ENCODE measurements at regions not wholly inside any gene's neighbourhood (a gene's known extent, or its start where the extent isn't known, plus 50 kb on each side); places are given as distances from the start of the nearest gene placed in this dataset.

DNA sequence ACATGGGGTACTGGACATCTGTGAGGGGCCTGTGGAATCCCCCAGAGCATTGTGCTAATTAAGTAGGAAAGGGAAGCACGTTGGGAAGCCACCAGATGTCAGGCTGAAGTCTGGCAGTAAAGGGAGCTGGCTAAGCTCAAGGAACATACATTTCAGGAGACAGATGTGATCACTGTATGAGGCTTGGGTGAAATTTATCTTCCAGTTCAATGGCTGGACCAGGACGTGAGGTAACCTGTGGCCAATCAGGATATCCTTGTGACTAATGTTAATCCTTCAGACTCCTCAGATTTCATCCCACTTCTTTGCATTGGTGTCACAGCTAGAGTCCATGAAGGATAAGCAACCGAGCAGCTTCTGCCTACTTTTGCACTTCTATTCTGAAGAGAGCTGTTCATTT lies 110.2 kb upstream of the APP start:
- TF ChIP-seq, protein P1, sequence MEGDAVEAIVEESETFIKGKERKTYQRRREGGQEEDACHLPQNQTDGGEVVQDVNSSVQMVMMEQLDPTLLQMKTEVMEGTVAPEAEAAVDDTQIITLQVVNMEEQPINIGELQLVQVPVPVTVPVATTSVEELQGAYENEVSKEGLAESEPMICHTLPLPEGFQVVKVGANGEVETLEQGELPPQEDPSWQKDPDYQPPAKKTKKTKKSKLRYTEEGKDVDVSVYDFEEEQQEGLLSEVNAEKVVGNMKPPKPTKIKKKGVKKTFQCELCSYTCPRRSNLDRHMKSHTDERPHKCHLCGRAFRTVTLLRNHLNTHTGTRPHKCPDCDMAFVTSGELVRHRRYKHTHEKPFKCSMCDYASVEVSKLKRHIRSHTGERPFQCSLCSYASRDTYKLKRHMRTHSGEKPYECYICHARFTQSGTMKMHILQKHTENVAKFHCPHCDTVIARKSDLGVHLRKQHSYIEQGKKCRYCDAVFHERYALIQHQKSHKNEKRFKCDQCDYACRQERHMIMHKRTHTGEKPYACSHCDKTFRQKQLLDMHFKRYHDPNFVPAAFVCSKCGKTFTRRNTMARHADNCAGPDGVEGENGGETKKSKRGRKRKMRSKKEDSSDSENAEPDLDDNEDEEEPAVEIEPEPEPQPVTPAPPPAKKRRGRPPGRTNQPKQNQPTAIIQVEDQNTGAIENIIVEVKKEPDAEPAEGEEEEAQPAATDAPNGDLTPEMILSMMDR (IDR thresholded peaks at IDR 0.05; ENCODE audit: low read length), result no peak
- TF ChIP-seq EZH2 (optimal IDR thresholded peaks at IDR 0.05; ENCODE audit: low read depth, low read length) (no peak), EZH2phosphoT487 (IDR thresholded peaks at IDR 0.05; ENCODE audit: low read length) (no peak)
